ENCODE measurements at regions not wholly inside any gene's neighbourhood (a gene's known extent, or its start where the extent isn't known, plus 50 kb on each side); places are given as distances from the start of the nearest gene placed in this dataset.

DNA sequence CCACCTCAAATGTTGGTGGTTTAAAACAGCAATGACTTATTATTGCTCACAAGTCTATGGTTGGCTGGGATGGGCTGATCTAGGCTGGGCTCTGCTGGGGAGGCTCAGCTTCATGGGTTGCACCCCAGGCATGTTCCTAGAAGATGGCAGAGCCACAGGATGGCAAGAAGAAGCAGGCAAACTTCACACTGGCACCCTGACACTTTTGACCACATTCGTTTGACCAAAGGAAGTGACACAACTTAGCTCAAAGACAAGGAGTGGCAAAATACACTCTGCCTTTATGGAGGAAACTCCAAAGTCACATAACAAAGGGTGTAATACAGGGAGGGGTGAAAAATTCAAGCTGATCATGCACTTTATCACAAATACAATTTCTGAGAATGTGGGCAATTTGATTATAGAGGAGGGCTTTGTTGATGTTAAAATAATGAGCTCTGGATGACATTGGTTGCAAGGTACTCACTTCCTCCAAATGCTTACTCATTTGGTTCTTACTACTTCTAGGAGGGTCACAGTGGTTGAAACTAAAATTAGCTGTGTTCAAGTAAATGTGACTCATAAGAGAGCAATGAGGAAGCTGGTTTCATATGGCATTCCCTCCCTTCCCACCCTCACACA is 249.2 kb upstream of the RPS6KA3 start:
- DNase-seq, result peak; percentile 53

GRCh38 chrX:20514358-20514757 is 247.6 kb upstream of the RPS6KA3 start:
- DNase-seq, result no peak

GRCh38 chrX:20513185-20513584 is 246.5 kb upstream of the RPS6KA3 start:
- no peak for DNase-seq

DNA sequence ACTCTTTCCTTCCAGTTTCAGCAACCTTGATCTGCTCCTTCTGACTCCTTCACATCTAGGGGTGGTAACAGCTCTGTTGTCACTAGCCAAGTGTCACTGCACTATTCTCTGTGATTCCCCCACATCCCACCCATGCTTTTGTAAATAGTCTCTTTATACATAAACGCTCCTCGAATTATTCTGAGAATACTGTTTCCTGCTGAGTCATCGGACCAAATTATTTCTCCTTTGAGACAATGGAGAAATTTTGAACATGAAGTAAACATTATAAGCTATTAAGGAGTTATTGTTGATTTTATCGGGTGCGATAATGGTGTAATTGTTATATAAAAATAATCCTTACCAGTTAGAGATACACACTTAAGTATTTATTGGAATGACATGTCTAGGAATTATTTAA is 245.1 kb upstream of the RPS6KA3 start:
- no peak for DNase-seq

DNA sequence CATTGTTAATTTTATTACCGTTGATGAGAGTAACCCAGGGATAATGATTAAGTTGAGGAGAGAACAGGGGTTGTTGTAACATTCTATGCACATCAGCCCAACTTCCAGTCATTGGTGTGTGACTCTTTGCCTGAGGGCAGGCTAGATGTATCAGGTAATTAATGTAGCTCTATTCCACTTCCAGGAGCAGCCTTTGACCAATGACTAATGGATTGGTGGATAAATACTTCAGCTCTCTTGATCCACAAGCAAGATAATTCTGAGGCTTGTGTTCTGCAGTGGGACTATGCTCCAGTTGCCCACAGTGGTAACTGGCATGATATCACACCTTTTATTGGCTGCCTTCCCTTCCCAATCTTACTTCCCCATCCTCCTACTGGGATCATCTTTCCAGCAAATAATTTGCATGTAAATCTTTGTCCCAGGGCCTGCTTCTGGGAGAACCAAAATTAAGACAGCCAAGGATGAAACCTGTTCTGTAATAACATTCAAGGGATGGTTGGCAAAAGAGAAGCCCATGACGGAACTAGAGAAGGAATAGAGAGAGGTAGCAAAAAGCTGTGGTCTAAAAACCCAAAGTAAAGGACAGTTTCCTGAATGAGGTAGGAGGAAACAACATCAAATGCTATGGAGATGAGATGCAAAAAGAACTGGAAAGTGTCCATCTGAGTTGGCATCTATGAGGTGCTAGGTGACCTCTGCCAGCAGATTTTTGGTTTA is 241.4 kb upstream of the RPS6KA3 start:
- no peak for DNase-seq

- DNase-seq, result no peak
Measured at GRCh38 chrX:20506739-20507138, 240.0 kb upstream of the RPS6KA3 start.

DNA sequence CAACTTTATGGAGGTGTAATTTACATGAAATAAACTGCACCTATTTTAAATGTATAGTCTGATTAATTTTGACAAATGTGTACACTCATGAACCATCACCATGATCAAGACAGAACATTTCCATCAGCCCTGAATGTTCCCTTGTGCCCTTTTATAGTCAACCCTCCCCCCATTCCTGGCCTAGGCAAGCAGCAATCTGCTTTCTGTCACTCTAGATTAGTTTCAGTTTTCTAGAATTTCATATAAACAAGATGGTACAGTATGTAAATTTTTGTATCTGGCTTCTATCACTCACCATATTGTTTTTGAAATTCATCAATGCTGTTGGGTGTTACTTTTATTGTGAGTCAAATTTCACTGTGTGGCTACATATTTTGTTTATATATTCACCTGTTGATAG is 234.2 kb upstream of the RPS6KA3 start:
- no peak for DNase-seq

- no peak for DNase-seq
Measured at GRCh38 chrX:20500171-20500865, 233.6 kb upstream of the RPS6KA3 start.

DNA sequence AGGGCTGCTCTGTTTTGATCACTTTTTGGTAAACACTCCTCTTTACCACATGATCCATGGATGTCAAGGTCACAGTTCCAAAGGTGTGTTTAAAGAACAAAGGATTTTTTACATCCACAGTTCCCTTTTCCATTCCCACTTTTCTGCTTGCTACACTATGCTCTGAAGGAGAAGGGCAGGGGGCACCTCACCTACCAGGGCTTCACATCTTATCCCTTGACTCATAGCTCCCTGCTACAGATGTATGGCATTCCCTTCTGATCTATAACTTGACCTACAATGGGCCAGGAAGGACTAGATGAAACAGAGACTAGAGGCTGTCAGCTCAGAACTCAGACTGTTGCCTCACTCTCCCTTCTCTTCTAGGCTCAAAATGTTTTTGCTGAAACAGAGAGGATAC is 233.1 kb upstream of the RPS6KA3 start:
- DNase-seq, result no peak

DNA sequence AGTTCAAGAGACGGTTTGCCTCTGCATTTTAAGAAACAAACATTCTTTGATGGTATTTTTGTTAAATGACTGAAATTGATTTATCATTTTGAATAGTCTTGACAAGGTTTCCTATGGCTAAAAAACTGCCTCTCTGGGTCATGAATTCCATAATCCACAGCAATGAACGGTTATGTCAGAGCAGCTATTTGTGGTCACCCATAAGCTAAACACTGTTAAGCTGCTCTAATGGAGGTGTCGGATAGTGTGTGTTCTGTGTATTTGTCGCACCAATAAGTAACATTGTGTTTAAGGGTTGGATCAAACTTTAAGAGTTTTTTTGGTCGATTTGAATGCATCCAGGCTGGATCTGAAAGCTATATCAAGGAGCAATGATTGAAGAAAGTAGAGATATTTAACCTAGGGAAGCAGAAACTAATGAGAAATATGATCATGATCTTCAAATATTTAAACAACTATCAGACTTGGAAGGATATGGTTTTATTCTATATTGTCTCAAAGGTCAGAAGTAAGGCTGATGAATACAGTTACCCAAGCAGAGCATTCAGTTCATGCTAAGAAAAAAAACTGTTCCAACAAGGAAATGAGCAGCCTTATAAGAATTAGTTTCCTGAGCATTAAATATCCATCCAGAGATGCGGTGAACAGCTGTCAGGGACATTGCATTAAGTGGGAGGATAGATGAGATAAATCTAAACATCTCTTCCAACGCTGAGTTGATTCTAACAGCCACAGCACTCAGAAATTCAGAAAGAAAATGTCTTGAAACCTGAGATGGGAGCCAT is 232.3 kb upstream of the RPS6KA3 start:
- DNase-seq, result no peak

DNA sequence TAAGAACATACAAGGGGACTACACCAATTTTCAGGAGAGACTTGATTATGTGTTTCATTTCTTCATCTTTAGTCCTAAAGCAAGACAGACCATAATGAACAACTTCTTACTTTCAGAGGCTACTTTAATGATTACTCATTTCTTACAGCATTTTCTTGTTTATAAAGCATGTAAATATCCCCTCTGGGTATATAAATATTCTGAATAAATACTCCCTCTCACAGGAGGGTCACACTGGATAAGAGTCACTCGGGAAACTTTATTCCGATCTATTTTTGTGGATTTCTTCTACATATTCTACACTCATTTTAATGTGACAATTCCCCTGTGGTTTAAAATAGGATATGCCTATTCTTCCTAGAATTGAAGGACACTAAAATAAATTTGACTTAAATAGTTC is 228.9 kb upstream of the RPS6KA3 start:
- no peak for DNase-seq

- no peak for DNase-seq
Measured at GRCh38 chrX:20488473-20488872, 221.8 kb upstream of the RPS6KA3 start.

DNA sequence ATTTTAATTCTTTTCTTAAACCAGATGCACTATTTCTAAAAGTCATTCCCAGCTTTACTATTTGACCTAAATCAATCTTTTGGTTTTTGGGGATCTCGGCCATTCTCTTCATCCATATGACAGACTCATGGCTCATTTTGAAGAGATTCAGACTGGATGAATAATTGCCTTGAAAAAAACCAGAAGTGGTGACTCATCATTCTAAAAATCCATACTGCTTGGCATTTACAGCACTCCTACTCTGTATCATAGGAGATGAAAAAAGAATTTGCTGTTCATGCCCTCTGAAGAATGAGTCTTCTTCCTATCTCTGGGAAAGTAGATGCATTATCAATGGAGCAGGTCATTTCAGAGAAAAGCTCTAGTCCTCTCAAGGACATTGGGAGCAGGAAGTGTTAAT is 220.5 kb upstream of the RPS6KA3 start:
- DNase-seq, result no peak

- no peak for DNase-seq
Measured at GRCh38 chrX:20481632-20482031, 214.9 kb upstream of the RPS6KA3 start.

DNA sequence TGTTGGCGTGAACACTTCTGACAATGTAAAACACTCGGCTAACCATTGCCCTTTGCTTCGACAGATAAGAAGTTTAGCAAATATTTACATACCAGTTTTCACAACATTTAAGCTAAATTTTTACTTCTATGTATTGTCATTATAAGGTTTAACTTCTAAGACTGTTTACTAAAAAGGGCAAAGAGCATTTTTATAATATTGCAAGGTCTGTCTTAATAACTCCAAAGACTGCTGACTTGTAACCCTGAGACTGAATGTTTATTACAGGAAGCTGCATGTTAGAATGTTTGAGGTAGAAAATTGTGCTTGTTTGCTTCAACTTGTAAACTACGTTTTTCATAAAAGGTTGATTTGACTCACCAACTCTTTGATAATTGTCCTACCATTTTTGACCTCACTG is 213.2 kb upstream of the RPS6KA3 start:
- DNase-seq, result no peak

GRCh38 chrX:20479048-20479447 is 212.3 kb upstream of the RPS6KA3 start:
- DNase-seq, result no peak

DNA sequence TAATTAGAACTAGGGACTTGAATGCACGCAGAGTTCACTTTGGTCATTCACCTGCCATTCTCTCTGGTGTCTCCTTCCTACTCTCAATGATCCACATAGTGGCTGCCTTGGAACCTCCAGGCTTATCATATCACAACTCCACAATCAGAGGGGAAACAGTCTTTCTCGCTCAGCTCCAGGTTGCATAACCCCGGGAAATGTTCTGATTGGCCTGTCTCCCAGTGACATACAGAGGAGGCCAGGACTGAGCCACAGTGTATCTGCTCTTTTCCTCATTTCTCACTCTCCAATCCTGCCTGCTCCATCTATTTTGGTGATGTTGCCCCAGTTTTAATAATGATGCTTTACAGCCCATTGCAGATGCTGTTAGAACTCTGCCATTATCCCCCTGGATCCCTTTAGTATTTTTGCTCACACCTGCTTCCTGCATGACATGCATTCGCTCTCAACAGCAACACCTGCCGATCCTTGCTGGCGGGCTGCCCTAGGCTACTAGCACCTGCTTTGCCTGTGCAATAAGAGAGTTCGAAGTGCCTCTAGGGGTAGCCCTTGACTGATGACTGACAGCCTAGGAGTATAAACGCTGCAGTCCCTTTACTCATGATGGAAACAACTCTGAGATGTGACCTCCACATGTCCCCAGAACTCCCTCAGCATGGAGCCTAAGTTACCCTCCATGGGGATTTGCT is 211.3 kb upstream of the RPS6KA3 start:
- DNase-seq, result peak; percentile 34

- DNase-seq, result no peak
Measured at GRCh38 chrX:20477219-20477618, 210.5 kb upstream of the RPS6KA3 start.

GRCh38 chrX:20472620-20473258 is 206.0 kb upstream of the RPS6KA3 start:
- no peak for DNase-seq

- DNase-seq, result no peak
Measured at GRCh38 chrX:20472148-20472547, 205.4 kb upstream of the RPS6KA3 start.

GRCh38 chrX:20471483-20471882 is 204.8 kb upstream of the RPS6KA3 start:
- DNase-seq, result no peak
